Endothelial cell of umbilical vein (primary cell): ENCODE measurements at regions not wholly inside any gene's neighbourhood (a gene's known extent, or its start where the extent isn't known, plus 50 kb on each side); places are given as distances from the start of the nearest gene placed in this dataset.

Experiments
- BruUV-seq: library from RNA; stranded (reverse); fragments of 400-500 nt; replicated peaks from 2 replicates; lab custom pipeline; 2021; lab: Mats Ljungman, UMichigan
- CTCF ChIA-PET: fragments of 300-600, 350-600 bp; sonication (Branson Sonifier 250); formaldehyde crosslinking; loops from one replicate; lab custom pipeline; 2021; ENCODE audit warnings: antibody characterized with exemption, inconsistent platforms; lab: Charles Lee
- POLR2A ChIA-PET: fragments of 300-600, 350-600 bp; sonication (Branson Sonifier 250); formaldehyde crosslinking; loops from one replicate; lab custom pipeline; 2021; ENCODE audit warnings: antibody characterized with exemption, inconsistent platforms; lab: Charles Lee
- DNase-seq: peaks from one replicate; pipeline ENCODE4 v3.0.0-alpha.2; 2011; ENCODE audit warnings: low read depth, low spot score
- FAIRE-seq: peaks from 2 replicates; lab custom pipeline; 2011; peaks lifted over from hg19 to GRCh38; lab: Jason Lieb, UNC
- H2AFZ ChIP-seq: 2 replicates; pipeline ENCODE4 v1.6.0; 2012; ENCODE audit warnings: low read depth, low read length, control low read depth, inconsistent platforms
- H3K27ac ChIP-seq: 2 replicates; pipeline ENCODE4 v1.5.1; 2011; ENCODE audit warnings: low read depth, mild to moderate bottlenecking, control low read depth, low read length, moderate library complexity; ENCODE audit not compliant: insufficient read depth
- H3K27me3 ChIP-seq, 2 experiments: 2 replicates each; pipeline versions ENCODE4 v1.6.0 to v1.6.1; 2011; ENCODE audit warnings: low read length in 2 of 2, mixed read lengths in 1 of 2; ENCODE audit not compliant: control insufficient read depth in 2 of 2, insufficient read depth in 2 of 2
- H3K36me3 ChIP-seq, 2 experiments: 2 replicates in 1 of 2; 3 replicates in 1 of 2; pipeline ENCODE4 v1.5.1; 2011; ENCODE audit warnings: low read length in 2 of 2, mild to moderate bottlenecking in 1 of 2, moderate library complexity in 1 of 2; ENCODE audit not compliant: control insufficient read depth in 2 of 2, insufficient read depth in 2 of 2; ENCODE audit errors: extremely low read depth in 1 of 2
- H3K4me1 ChIP-seq: 3 replicates; pipeline ENCODE4 v1.5.1; 2011; ENCODE audit warnings: mild to moderate bottlenecking, low read length; ENCODE audit not compliant: control insufficient read depth, insufficient read depth; ENCODE audit errors: extremely low read depth
- H3K4me2 ChIP-seq: 2 replicates; pipeline ENCODE4 v1.6.1; 2011; ENCODE audit warnings: low read length, control low read depth, mixed read lengths; ENCODE audit not compliant: insufficient read depth
- H3K4me3 ChIP-seq, 3 experiments: fragments of 200-600 bp in 1 of 3; sonication (generic), shearing (Covaris generic) in 1 of 3; replicated peaks in 1 of 3; 2 replicates each; pipeline ENCODE4 v1.5.1; 2011 to 2016; ENCODE audit warnings: control low read depth in 3 of 3, low read length in 3 of 3, mild to moderate bottlenecking in 2 of 3, inconsistent platforms in 1 of 3, low read depth in 1 of 3, moderate library complexity in 1 of 3; ENCODE audit not compliant: insufficient read depth in 1 of 3
- H3K79me2 ChIP-seq: 2 replicates; pipeline ENCODE4 v1.6.0; 2012; ENCODE audit warnings: low read length, inconsistent platforms; ENCODE audit not compliant: control insufficient read depth, insufficient read depth
- H3K9ac ChIP-seq: replicated peaks from 2 replicates; pipeline ENCODE3; 2011; ENCODE audit warnings: low read length, control low read depth; ENCODE audit not compliant: insufficient read depth; ENCODE audit errors: extremely low read depth
- H3K9me1 ChIP-seq: replicated peaks from 3 replicates; pipeline ENCODE4 v1.6.0; 2011; ENCODE audit warnings: mild to moderate bottlenecking, low read length; ENCODE audit not compliant: control insufficient read depth, insufficient read depth; ENCODE audit errors: extremely low read depth
- H3K9me3 ChIP-seq: replicated peaks from 2 replicates; pipeline ENCODE4 v1.5.1; 2012; ENCODE audit warnings: low read length, inconsistent platforms; ENCODE audit not compliant: control insufficient read depth, insufficient read depth
- H4K20me1 ChIP-seq: replicated peaks from 2 replicates; pipeline ENCODE3; 2011; ENCODE audit warnings: mild to moderate bottlenecking, low read length; ENCODE audit not compliant: control insufficient read depth, insufficient read depth; ENCODE audit errors: extremely low read depth
- EZH2 ChIP-seq: IDR thresholded peaks from 2 replicates; pipeline ENCODE4 v1.6.1; 2012; ENCODE audit warnings: borderline replicate concordance, low read depth, mild to moderate bottlenecking, moderate library complexity, low read length, inconsistent platforms; ENCODE audit not compliant: severe bottlenecking
- FOS ChIP-seq: IDR thresholded peaks from 2 replicates; pipeline ENCODE4 v1.6.1; 2011; ENCODE audit warnings: mild to moderate bottlenecking, low read length, moderate library complexity, borderline replicate concordance; ENCODE audit not compliant: insufficient read depth
- GATA2 ChIP-seq: IDR thresholded peaks from 2 replicates; pipeline ENCODE4 v1.7.0; 2011; ENCODE audit warnings: low read depth, mild to moderate bottlenecking, moderate library complexity, mixed read lengths, low read length; ENCODE audit not compliant: insufficient read length, insufficient read depth
- JUN ChIP-seq: IDR thresholded peaks from 2 replicates; pipeline ENCODE4 v1.6.1; 2011; ENCODE audit warnings: borderline replicate concordance, low read depth; ENCODE audit not compliant: insufficient read length, insufficient read depth
- MYC ChIP-seq: IDR thresholded peaks from one replicate; pipeline ENCODE4 v1.6.1; 2011; ENCODE audit warnings: mild to moderate bottlenecking, low read depth, low read length
- POLR2A ChIP-seq: IDR thresholded peaks from 2 replicates; pipeline ENCODE4 v1.6.1; 2012; ENCODE audit warnings: low read depth, mild to moderate bottlenecking, control low read depth, low read length
- POLR2AphosphoS5 ChIP-seq: IDR thresholded peaks from 2 replicates; pipeline ENCODE4 v1.6.1; 2012; ENCODE audit warnings: low read depth, mild to moderate bottlenecking, control low read depth, low read length, moderate library complexity; ENCODE audit not compliant: insufficient read depth
- dilution Hi-C: fragments of 300-500 bp; cut with MboI; formaldehyde crosslinking; loops from one replicate; pipeline ENCODE4 v1.15.0; 2019; ENCODE audit warnings: low sequenced_read_pairs; ENCODE audit not compliant: extremely low pct_ligation_motif_present
- intact Hi-C: fragments of 100-400 bp; cut with micrococcal nuclease; formaldehyde crosslinking; loops from one replicate; pipeline ENCODE4 v1.10.0; 2022
- TF ChIP-seq, protein P1 (sequence below), 2 donors: IDR thresholded peaks; 1 replicate in 1 of 2; 2 replicates in 1 of 2; pipeline ENCODE4 v1.5.1; 2011; ENCODE audit warnings: low read length in 2 of 2, mild to moderate bottlenecking in 2 of 2, moderate library complexity in 2 of 2, control low read depth in 1 of 2, inconsistent platforms in 1 of 2, low read depth in 1 of 2; ENCODE audit not compliant: insufficient read depth in 1 of 2; ENCODE audit errors: extremely low read depth in 1 of 2
- TF ChIP-seq, protein P2 (sequence below): IDR thresholded peaks from 2 replicates; pipeline ENCODE4 v1.6.1; 2011; ENCODE audit not compliant: insufficient read depth, insufficient read length

DNA sequence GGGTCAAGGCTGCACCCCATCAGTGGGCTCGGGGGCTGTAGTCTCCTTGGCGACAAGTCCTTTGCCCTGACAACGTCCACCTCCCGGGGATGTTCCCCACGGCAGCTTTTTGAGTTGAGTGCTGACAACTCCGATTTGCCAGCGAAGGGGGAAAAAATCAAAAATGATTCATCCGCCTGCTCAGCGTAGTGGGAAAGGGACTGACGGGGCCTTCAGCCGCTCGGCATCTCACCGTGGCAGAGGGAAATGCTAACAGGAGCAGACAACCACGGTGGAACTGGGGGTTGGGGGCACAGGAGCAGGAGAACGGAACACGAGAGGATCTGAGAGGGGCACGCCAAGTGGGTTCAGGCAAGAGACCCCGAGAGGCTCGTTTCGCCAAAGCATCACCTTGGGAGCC lies 173.7 kb downstream of the TFAP2C start:
- Histone ChIP-seq H2AFZ (no peak overlapping the region), H3K36me3 (no peaks in the 10 kb centered on the region), H3K4me2 (no peak overlapping the region), H3K4me1 (no peaks in the 10 kb centered on the region), H3K79me2 (no peaks in the 10 kb centered on the region), H3K9me3 (no peaks in the 10 kb centered on the region), H4K20me1 (no peaks in the 10 kb centered on the region), H3K9me1 (no peaks in the 10 kb centered on the region), H3K27ac (no peak overlapping the region), H3K27me3 (no peaks in the 10 kb centered on the region), H3K9ac (no peak overlapping the region), H3K4me3 (no peak overlapping the region)
- TF ChIP-seq GATA2 = no peak
- no peak for TF ChIP-seq FOS
- no peak for TF ChIP-seq JUN
- TF ChIP-seq, protein P1, sequence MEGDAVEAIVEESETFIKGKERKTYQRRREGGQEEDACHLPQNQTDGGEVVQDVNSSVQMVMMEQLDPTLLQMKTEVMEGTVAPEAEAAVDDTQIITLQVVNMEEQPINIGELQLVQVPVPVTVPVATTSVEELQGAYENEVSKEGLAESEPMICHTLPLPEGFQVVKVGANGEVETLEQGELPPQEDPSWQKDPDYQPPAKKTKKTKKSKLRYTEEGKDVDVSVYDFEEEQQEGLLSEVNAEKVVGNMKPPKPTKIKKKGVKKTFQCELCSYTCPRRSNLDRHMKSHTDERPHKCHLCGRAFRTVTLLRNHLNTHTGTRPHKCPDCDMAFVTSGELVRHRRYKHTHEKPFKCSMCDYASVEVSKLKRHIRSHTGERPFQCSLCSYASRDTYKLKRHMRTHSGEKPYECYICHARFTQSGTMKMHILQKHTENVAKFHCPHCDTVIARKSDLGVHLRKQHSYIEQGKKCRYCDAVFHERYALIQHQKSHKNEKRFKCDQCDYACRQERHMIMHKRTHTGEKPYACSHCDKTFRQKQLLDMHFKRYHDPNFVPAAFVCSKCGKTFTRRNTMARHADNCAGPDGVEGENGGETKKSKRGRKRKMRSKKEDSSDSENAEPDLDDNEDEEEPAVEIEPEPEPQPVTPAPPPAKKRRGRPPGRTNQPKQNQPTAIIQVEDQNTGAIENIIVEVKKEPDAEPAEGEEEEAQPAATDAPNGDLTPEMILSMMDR (IDR thresholded peaks at IDR 0.05; ENCODE audit: extremely low read depth in 1 of 2, insufficient read depth in 1 of 2, low read depth in 1 of 2, low read length in 2 of 2) = no peak
- TF ChIP-seq, protein P2, sequence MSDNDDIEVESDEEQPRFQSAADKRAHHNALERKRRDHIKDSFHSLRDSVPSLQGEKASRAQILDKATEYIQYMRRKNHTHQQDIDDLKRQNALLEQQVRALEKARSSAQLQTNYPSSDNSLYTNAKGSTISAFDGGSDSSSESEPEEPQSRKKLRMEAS = no peak
- no peak for TF ChIP-seq MYC
- no peak for TF ChIP-seq POLR2AphosphoS5
- no peak for TF ChIP-seq POLR2A
- TF ChIP-seq EZH2 = no peak
- dilution Hi-C loops (no loop called here), intact Hi-C loops (no loop called here)
- BruUV-seq = no TSS peak
- CTCF ChIA-PET = no interaction called here
- FAIRE-seq (no peak), DNase-seq (no peak)
- POLR2A ChIA-PET = no interaction called here
